Right renal cortex interstitium (tissue), 3 donors: ENCODE measurements at regions not wholly inside any gene's neighbourhood (a gene's known extent, or its start where the extent isn't known, plus 50 kb on each side); places are given as distances from the start of the nearest gene placed in this dataset.

Source experiments
- DNase-seq, 3 donors: peaks; one replicate each; pipeline ENCODE4 v3.0.0-alpha.2; 2013; ENCODE audit warnings: low read depth in 3 of 3, low spot score in 2 of 3

DNA sequence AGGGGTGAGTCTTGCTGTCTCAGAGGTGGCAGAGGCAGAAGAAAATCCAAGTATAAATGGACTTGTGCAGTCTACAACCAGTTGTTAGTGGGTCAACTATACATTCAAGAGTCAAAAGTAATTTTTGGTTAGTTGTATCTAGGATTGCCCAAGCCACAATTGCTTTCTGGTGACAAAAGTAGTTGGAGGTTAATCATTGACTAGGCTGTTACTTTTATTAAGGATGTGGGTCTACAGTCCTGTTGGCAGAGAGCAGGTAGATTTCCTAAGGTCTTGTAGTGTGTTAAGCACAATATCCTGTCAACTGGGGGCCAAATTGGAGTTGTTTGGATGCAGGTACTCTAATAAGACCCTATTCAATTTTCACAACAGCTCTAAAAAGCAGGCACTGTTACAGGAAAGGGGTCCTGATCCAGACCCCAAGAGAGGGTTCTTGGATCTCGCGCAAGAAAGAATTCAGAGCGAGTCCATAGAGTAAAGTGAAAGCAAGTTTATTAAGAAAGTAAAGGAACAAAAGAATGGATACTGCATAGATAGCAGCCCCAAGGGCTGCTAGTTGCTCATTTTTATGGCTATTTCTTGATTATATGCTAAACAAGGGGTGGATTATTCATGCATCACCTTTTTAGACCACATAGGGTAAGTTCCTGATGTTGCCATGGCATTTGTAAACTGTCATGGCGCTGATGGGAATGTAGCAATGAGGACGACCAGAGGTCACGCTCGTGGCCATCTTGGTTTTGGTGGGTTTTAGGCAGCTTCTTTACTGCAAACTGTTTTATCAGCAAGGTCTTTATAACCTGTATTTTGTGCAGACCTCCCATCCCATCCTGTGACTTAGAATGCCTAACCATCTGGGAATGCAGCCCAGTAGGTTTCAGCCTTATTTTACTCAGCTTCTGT lies 232.6 kb upstream of the SRRM4 start:
- no peak for DNase-seq

DNA sequence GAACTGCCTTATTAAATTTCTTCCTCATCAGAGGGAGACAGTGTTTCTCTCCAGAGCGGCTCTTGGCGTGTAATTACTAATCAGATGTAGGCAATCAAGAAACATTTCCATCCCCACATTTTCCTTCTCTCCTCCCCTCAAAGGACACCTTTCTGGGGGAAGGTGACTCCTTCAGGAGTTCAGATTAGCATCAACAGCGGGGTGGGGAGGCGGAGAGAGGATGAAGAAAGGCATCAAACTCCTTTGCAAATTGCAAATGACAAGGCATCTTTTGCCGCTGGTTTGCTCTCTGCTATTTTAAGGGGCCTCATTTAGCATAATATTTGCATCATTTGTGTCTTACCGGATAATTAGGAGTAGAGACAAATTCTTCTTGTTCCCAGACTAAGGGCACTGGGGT lies 231.7 kb upstream of the SRRM4 start:
- DNase-seq, result no peak

DNA sequence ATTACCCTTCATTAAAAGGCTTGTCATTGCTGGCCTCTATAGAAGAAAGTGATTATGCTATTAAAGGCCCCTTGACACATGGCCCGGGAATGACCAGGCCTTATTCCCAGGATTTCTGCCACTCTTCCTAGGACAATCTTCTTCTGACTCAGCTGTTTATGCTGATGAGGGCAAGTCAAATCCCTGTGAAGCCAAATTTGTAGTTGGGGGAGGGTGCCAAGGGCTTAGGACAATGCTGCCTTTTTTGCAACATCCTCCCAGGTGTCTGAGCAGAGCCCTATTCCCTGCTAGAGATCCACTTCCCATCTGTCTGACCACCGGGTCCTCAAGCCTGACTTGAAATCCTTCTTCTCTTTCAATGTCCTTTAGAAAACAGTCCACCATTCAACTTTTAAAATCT lies 230.7 kb upstream of the SRRM4 start:
- no peak for DNase-seq

DNA sequence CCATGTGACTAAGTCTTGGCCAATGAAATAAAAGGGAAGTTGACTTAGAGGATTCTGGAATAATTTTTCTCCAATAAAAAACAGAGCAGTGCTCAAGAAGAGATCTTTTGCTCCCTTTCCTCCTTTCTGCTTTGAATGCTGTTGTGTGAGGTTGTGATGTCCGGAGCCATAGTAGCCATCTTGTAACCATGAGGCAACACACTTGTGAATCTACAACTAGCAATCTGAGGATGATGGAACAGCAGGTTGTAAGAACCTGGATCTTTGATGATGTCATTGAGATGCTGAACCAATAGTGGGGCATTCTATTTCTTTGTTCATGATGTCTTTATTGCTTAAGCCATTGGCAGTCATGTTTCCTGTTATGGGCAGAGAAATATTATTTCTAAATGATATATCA lies 230.0 kb upstream of the SRRM4 start:
- DNase-seq, result no peak

DNA sequence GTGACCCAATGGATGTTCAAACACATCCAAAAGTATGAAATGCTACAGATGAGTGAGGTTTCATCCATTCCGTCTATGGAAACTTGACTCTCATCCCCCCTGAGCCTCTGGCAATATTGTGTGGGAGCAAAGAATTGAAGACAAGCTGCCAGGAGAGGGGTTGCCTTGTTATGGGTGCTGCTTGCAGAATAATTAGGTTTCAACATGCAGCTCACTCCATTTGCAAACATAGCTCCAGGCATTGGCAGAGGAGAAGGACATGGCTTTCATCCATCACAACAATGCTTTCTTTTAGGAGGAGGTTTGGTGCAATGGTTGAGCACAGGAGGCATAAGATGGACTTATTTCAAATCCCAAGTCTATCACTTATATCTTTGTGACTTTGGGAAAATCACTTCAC lies 220.7 kb upstream of the SRRM4 start:
- no peak for DNase-seq

DNA sequence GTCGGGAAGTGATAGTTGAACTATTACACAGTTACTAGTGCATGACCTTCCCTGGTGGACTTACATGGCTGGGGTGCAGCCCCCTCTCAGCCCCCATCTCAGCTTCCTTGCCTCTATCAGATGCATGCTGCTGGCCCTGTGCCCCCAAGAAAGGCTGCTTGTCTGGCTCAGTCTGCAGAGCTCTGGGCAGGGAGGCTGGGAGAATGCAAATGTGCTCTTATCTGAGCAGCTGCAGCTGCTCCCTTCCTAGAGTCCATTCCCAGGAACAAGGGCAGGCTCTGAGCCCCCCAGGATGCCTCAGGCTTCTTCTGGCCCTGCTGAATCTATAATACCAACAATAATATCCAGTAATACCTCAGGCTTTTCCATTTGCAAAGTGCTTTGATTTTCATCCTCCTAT lies 218.1 kb upstream of the SRRM4 start:
- DNase-seq, result no peak

DNA sequence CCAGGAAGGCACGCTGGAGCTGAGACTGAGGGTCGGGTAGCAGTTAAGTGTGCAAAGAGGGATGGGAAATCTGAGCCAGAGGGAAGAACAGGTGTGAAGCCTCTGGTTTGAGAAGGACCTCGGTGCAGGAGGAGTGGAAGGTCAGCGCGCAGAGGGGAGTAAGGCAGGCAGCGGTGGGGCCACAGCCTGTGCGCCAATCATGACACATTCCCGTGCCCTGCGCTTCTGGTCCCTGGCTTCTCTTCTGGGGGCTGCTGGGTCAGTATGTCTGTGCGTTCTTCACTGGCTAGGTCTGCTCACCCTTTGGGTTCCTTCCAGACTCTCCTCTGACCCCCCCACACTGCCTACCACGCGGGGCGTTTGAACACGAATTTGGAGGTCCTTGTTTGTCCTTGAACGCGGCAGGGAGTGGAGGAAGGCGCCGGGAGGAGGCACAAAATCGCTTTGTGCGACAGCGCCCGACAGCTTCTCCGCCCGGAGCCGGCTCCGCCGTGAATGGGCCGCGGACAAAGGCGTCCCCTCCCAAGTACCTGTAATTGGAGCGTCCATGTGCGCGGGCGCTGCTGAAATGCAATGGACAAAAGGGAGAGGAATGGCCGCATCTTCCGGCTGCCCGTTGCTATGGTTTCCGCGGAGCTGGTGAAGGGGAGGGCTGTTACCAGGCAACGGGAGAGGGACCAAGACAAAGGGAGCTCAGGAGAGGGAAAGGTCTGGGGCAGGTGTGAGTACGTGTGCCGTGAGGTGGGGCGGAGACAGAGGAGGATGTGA lies 207.2 kb upstream of the SRRM4 start:
- no peak for DNase-seq

DNA sequence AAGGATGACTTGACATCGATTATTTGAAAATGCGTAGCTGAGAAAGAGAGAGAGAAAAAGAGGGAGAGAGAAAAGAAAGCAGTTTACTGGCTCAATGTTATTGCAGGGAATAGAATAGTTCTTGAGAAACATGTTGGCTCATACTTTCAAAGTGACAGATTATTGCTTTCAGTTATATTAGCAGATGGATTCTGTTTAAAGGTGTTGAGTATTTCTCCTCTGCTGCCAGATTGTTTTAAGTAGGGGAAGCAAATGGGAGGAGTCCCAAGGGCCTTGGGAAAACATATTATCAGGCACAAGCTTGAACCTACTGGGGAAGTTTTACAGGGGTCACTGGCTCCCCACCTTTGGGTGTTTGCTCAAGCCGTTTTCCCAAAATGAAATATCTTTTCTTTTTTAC lies 203.8 kb upstream of the SRRM4 start:
- DNase-seq, result no peak

DNA sequence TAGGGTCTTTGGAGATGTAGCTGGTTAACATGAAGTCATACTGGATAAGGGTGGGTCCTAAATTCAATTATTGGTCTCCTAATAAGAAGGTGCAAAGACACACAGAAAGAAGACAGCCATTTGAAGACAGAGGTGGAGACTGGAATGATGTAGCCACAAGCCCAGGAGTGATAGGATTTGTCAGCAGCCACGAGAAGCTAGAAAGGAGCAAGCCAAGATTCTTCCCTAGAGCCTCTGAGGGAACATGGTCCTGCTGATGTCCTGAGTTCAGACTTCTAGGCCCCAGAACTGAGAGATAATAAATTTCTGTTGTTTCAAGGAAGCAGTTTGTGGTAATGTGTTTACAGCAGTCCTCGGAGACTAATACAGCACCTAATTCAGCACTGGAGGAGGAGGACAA lies 203.3 kb upstream of the SRRM4 start:
- DNase-seq, result no peak

DNA sequence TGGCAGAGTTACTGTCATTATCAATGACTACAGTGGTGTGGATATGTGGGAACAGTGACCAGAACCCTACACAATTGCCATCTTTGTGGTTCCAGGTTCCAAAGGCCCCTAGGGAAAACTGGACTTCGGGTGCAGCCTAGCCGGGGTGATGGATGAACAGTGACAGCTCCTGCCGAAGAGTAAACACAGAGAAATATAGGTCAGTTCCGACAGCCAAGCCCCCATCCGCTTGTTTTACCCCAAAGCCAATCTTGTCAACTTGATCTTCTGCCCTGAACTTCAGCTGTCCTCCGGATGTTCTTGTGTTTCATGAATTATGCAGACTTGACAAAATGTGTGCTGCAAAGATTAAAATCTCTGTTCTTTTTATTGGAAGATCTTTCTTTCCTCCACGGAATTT lies 200.4 kb upstream of the SRRM4 start:
- DNase-seq, result no peak

DNA sequence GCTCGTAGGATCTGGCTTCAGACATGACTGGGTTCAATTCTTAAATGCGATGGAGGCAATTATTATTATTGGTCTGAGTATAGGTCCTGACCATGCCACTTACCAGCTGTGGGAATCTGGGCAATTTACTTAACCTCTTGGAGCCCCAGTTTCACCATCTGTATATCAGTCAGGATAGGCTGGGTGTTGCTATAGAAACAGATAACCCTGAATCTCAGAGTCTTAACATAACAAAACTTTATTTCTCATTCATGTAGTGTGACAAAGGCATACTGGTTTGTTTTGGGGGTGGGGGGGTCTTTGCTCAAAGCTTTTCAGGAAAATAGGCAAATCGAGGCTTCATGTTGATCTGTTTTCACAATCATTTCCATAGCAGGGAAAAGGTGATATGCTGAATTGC lies 199.6 kb upstream of the SRRM4 start:
- no peak for DNase-seq

DNA sequence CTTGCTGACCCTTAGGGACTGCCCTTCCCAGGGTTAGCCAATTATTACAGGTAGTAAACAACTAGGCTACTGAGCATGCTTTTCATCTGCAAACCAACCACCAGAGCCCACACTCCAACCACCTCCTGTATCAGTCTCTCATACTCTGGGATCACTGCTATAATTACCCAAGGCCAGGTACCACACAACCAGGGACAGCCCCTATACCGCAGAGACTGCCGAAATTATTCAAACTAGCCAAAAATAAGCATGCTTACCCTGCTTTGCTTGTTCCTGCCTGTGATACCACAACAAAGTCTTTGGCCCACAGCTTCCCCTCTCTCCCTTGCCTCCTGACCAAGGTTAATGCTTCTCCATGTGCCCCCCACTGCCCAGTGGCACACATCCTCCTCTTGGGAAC lies 197.6 kb upstream of the SRRM4 start:
- no peak for DNase-seq

DNA sequence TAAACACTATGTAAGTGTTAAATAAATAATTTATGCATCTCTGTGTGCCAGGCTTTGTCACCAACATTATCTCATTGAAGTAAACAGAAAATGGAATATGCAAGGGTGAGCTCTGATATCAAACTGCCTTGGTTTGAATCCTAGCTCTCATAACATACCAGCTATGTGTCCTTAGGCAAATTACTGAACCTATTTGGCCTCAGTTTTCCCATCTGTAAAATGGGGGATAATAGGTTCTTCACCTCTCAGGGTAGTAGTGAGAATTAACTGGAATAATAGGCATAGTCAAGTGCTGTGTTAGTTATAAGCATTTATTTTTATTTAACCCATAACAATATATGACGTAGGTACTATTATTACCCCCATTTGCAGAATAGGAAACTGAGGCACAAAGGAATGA lies 190.8 kb upstream of the SRRM4 start:
- no peak for DNase-seq

DNA sequence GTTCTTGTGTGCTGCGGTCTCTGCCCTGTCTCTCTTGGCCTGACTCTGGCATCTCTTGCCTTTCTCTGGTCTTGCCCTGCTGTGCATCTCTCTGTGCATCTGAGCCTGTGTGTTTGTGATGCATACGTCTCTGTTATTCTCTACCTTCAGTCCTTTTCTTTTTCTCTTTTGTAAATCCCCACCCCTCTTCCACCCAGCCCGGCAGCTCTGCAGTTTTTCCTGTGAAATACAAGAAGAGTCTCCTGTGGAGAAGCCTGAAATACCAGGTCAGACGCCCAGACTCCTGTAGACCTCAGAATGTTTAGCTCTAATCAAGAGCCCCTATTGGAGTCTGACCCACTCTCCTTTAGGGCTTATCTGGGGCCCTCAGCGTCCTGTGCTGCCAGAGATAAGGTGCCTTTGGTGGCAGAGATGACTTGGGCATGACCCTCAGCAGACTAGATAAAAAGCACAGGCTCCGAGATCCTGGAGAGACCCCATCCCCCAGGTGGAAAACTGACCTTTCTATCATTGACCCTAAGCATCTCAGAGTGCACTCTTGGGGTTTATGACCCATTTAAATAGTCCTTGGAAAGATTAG lies 167.5 kb upstream of the SRRM4 start:
- no peak for DNase-seq

DNA sequence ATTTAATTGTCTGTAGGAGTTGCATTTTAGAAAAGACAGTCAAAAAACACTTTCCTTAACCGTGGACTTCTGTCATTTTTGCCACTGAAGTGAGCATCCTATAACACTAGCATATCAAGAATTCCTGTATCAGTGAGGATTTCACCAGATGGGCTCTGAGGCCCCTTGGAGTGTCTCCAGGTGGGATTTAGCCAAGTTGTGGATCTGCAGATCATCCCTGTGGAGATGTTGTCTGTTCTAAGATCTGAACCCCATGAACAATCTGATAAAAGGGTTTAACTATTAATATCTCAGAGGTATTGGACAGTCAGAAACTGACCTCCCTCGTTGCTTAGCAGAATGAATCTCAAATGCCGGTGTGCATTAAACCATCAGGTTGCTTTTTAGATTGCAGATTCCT lies 165.0 kb upstream of the SRRM4 start:
- DNase-seq, result no peak

DNA sequence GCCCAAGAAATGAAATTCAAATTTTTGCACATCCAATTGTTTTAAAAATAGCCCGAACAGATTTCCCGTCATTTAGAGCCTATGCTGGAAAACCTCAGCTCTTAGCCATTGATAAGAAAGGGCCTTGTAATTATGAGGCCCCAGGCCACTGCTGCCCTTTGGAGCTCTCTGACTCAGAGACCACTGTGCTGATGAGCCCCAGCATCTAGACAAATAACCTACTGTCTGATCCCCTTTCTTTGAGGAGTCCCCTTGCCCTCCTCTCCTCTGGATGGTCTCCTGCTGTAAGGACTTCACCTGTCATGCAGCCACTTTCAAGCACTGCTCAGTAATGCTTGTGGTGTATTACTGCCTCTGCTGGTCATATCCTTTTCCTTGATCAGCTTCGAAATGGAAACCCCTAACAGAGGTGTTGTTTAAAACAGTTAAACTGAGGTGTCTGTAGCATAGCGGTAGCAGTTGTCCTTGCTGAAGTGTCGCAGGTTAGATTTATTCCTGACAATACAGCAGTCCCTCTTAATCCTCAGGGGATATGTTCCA lies 159.9 kb upstream of the SRRM4 start:
- no peak for DNase-seq

DNA sequence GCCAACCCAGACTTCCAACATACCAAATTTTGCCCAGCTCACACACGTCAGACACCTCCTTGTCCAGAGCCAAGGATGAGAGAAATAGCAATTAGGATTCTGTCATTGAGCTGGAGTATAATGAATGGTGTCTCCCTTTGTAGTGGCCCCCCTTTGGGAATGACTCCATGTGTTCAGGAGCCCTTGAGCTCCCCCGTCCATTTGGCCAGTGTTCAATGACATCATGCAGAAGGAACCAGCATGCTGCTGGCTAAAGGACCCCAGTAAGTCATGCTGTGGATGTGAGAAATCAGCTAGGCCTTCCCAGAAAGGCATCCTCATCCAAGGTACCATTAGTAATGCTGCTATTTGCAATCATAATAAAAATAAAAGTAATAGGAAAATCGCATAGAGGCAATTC lies 158.8 kb upstream of the SRRM4 start:
- DNase-seq, result no peak

DNA sequence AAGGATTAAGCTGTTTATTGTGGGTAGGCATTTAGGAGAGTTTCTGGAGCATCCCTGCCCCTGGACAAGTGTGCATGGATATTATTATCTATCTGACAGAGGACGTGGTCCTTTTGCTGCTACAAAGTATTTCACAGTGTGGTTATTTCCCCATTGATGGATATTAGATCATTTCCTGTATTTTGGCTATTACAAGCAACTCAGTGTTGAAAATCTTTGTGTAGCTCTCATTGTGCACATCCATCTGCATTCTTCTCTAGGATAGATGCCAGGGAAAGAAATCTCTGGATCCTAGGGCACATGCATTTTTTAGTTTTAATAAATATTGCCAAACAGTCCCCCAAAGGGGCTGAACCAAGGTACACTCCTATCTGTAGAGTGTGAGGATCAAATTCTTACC lies 154.3 kb upstream of the SRRM4 start:
- DNase-seq, result no peak

DNA sequence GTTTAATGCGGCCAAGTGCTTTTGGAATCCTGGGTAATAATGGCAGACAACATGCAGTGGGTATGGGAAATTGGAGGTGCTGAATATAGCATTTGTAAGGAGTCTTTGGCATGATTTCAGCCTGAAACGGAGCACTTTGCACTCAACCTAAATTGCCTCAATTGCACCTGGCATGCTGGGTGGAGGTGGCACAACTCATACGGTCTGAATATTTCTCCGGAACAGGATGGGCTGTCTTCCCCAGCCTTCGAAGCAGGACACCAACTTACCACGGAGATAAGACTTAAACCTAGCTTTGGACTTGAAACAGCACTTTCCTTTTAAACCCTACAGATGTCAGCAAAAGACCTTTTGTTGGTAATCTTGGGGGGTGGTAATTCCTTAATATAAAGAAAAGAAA lies 153.7 kb upstream of the SRRM4 start:
- DNase-seq, result no peak

DNA sequence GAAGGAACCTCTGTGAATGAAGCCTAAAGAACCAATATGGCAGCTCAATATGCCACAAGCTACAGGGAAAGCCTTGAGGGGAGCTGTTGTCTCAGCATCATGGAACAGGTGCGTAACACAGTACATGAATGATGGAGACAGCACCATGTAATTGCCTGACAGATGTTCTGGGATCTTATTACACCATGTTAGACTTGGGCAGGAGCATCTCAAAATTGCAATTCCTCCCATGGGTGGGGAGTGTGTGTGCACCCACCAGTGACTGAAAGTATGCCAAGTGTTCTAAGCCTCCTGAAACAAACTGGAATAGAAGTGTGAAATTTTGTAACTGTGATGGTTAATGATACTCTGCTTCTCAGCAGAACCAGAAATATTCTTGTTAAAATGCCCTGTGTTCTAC lies 151.0 kb upstream of the SRRM4 start:
- no peak for DNase-seq

DNA sequence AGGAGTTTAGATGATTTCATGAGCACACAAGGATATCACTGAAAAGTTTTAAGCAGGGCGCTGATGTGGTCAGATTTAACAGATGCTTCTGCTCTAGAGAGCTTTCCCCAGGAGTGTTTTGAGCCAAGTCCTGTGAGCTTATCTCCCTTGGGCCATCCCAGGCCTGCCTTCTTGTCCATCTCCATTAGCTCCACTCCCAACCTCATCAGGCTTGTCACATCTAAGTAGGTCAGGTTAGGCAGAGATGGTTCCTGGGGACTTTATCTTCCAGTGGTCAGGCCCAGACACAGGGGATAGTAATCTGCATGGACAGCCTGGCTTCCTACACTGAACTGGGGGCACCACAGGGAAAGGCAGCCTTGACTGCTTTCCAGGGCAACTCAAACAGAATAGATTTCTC lies 145.4 kb upstream of the SRRM4 start:
- DNase-seq, result no peak

DNA sequence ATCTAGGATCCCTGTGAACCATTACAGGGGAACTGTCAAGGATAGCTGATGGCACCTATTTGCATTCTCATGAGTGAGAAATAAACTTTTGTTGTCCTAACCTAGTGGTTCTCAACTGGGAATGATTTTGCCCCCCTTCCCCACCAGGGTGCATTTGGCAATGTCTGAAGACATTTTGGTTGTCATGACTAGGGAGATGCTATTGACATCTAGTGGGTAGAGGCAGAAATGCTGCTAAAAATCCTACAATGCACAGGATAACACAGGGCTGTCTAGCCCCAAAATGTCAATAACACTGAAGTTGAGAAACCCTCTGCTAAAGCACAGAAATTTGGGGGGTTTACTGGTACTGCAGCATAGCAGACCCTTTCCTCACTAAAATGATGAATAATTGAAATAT lies 140.9 kb upstream of the SRRM4 start:
- no peak for DNase-seq
